HL-60 (cell line): ENCODE measurements at regions not wholly inside any gene's neighbourhood (a gene's known extent, or its start where the extent isn't known, plus 50 kb on each side); places are given as distances from the start of the nearest gene placed in this dataset.

Experiments used
- GABPA ChIP-seq: IDR thresholded peaks from 2 replicates; pipeline ENCODE4 v1.6.1; 2012; ENCODE audit warnings: low read depth
- POLR2AphosphoS5 ChIP-seq: IDR thresholded peaks from 2 replicates; pipeline ENCODE4 v1.6.1; 2012; ENCODE audit warnings: low read depth
- TF ChIP-seq, protein P1 (sequence below): IDR thresholded peaks from one replicate; pipeline ENCODE4 v1.5.1; 2011; ENCODE audit warnings: low read length, control low read depth, inconsistent platforms; ENCODE audit not compliant: insufficient read depth

- TF ChIP-seq POLR2AphosphoS5 = no peak
- TF ChIP-seq, protein P1, sequence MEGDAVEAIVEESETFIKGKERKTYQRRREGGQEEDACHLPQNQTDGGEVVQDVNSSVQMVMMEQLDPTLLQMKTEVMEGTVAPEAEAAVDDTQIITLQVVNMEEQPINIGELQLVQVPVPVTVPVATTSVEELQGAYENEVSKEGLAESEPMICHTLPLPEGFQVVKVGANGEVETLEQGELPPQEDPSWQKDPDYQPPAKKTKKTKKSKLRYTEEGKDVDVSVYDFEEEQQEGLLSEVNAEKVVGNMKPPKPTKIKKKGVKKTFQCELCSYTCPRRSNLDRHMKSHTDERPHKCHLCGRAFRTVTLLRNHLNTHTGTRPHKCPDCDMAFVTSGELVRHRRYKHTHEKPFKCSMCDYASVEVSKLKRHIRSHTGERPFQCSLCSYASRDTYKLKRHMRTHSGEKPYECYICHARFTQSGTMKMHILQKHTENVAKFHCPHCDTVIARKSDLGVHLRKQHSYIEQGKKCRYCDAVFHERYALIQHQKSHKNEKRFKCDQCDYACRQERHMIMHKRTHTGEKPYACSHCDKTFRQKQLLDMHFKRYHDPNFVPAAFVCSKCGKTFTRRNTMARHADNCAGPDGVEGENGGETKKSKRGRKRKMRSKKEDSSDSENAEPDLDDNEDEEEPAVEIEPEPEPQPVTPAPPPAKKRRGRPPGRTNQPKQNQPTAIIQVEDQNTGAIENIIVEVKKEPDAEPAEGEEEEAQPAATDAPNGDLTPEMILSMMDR = no peak
- TF ChIP-seq GABPA = no peak
Measured at GRCh38 chr3:159390656-159391212, 588.9 kb downstream of the MFSD1 start.
